Muscle of back (tissue), 3 donors: ENCODE measurements at regions not wholly inside any gene's neighbourhood (a gene's known extent, or its start where the extent isn't known, plus 50 kb on each side); places are given as distances from the start of the nearest gene placed in this dataset.
A peak's percentile ranks its signal among the peaks of the same experiment; 100 is the strongest.
"Not testable (repeated sequence)": the region's sequence is repeated elsewhere in the genome, so short reads cannot be mapped to it uniquely, and the experiment has no call there.

Experiments
- DNase-seq, 3 donors: peaks; one replicate each; pipeline versions ENCODE4 v3.0.0 to v3.0.0-alpha.2; 2013

GRCh38 chr15:62639906-62640605 is 402.5 kb upstream of the TPM1 start:
- DNase-seq, result no peak

- DNase-seq, result no peak
Observed at GRCh38 chr15:62641825-62642224, 400.7 kb upstream of the TPM1 start.

GRCh38 chr15:62643572-62643971 is 399.0 kb upstream of the TPM1 start:
- DNase-seq, result no peak

GRCh38 chr15:62644216-62644888 is 398.2 kb upstream of the TPM1 start:
- DNase-seq, result no peak

- DNase-seq, result peak; percentile 55 to 73 (median 68)
Observed at GRCh38 chr15:62644889-62645742, 397.4 kb upstream of the TPM1 start.

GRCh38 chr15:62647202-62647842 is 395.2 kb upstream of the TPM1 start:
- DNase-seq, result peak; percentile 44 to 69 (median 62)

GRCh38 chr15:62647843-62648505 is 394.6 kb upstream of the TPM1 start:
- no peak for DNase-seq

GRCh38 chr15:62648954-62649353 is 393.6 kb upstream of the TPM1 start:
- peak in 1 of 3 donors; percentile 42 for DNase-seq

- DNase-seq, result peak in 1 of 3 donors; percentile 16
Observed at GRCh38 chr15:62649793-62650420, 392.6 kb upstream of the TPM1 start.

GRCh38 chr15:62653122-62653521 is 389.4 kb upstream of the TPM1 start:
- DNase-seq, result no peak

- no peak for DNase-seq
Observed at GRCh38 chr15:62656071-62656470, 386.5 kb upstream of the TPM1 start.

GRCh38 chr15:62657501-62657900 is 385.0 kb upstream of the TPM1 start:
- not testable (repeated sequence) for DNase-seq

- DNase-seq, result peak in 1 of 3 donors; percentile 34
Observed at GRCh38 chr15:62658498-62658897, 384.0 kb upstream of the TPM1 start.

- DNase-seq, result no peak
Observed at GRCh38 chr15:62663547-62663946, 379.0 kb upstream of the TPM1 start.

- no peak for DNase-seq
Observed at GRCh38 chr15:62665449-62665848, 377.1 kb upstream of the TPM1 start.

GRCh38 chr15:62666046-62666445 is 376.5 kb upstream of the TPM1 start:
- no peak for DNase-seq

- DNase-seq, result no peak
Observed at GRCh38 chr15:62672268-62672667, 370.3 kb upstream of the TPM1 start.

- no peak for DNase-seq
Observed at GRCh38 chr15:62676891-62677290, 365.7 kb upstream of the TPM1 start.

- DNase-seq, result no peak
Observed at GRCh38 chr15:62681939-62682896, 360.3 kb upstream of the TPM1 start.

GRCh38 chr15:62683192-62683591 is 359.4 kb upstream of the TPM1 start:
- not testable (repeated sequence) for DNase-seq
